Osteoblast (primary cell): ENCODE measurements at regions not wholly inside any gene's neighbourhood (a gene's known extent, or its start where the extent isn't known, plus 50 kb on each side); places are given as distances from the start of the nearest gene placed in this dataset.

Source experiments
- DNase-seq: peaks from one replicate; pipeline ENCODE4 v3.0.0; 2011; ENCODE audit warnings: low spot score, mixed read lengths; ENCODE audit not compliant: insufficient read length; ENCODE audit errors: missing footprints
- H2AFZ ChIP-seq: 2 replicates; pipeline ENCODE4 v1.6.0; 2011; ENCODE audit warnings: mild to moderate bottlenecking, low read length
- H3K27ac ChIP-seq: 2 replicates; pipeline ENCODE4 v1.5.1; 2011; ENCODE audit warnings: mild to moderate bottlenecking, low read depth, low read length, moderate library complexity
- H3K27me3 ChIP-seq: 2 replicates; pipeline ENCODE4 v1.6.0; 2012; ENCODE audit warnings: mild to moderate bottlenecking, control low read depth, inconsistent platforms, low read length, moderate library complexity; ENCODE audit not compliant: insufficient read depth
- H3K36me3 ChIP-seq: 2 replicates; pipeline ENCODE4 v1.5.1; 2011; ENCODE audit warnings: mild to moderate bottlenecking, low read length, control low read depth, moderate library complexity; ENCODE audit not compliant: insufficient read depth
- H3K4me1 ChIP-seq: 2 replicates; pipeline ENCODE4 v1.5.1; 2011; ENCODE audit warnings: mild to moderate bottlenecking, low read length, control low read depth, moderate library complexity; ENCODE audit not compliant: insufficient read depth
- H3K4me2 ChIP-seq: 2 replicates; pipeline ENCODE4 v1.6.0; 2011; ENCODE audit warnings: mild to moderate bottlenecking, low read length; ENCODE audit not compliant: insufficient read depth
- H3K4me3 ChIP-seq: fragments of 200-600 bp; sonication (generic); 3 replicates; pipeline ENCODE4 v1.5.1; 2012; ENCODE audit warnings: mild to moderate bottlenecking, low read length, inconsistent platforms; ENCODE audit not compliant: insufficient read depth
- H3K79me2 ChIP-seq: 2 replicates; pipeline ENCODE4 v1.6.0; 2012; ENCODE audit warnings: mild to moderate bottlenecking, low read length, control low read depth, inconsistent platforms; ENCODE audit not compliant: insufficient read depth
- H3K9me3 ChIP-seq: 2 replicates; pipeline ENCODE4 v1.5.1; 2011; ENCODE audit warnings: low read depth, low read length, control low read depth
- H4K20me1 ChIP-seq: 2 replicates; pipeline ENCODE4 v1.6.0; 2012; ENCODE audit warnings: mild to moderate bottlenecking, low read length, control low read depth; ENCODE audit not compliant: insufficient read depth
- TF ChIP-seq, protein P1 (sequence below): IDR thresholded peaks from 2 replicates; pipeline ENCODE4 v1.5.1; 2011; ENCODE audit warnings: mild to moderate bottlenecking, low read depth, low read length, moderate library complexity; ENCODE audit errors: extremely low read depth

DNA sequence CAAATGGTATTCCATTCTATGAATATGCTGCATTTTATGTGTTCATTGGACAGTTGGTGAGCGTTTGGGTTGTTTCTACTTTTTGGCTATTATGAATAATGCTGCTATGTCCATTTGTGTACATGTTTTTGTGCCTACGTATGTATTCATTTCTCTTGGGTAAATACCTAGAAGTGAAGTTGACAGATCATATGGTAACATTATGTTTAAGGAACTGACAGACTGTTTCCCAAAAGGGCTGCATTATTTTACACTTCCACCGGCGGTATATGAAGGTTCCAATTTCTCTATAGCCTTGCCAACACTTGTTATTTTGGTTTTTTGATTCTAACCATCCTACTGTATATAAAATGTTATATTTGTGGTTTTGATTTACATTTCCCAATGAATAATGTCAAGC lies 703.9 kb upstream of the CDH2 start:
- TF ChIP-seq, protein P1, sequence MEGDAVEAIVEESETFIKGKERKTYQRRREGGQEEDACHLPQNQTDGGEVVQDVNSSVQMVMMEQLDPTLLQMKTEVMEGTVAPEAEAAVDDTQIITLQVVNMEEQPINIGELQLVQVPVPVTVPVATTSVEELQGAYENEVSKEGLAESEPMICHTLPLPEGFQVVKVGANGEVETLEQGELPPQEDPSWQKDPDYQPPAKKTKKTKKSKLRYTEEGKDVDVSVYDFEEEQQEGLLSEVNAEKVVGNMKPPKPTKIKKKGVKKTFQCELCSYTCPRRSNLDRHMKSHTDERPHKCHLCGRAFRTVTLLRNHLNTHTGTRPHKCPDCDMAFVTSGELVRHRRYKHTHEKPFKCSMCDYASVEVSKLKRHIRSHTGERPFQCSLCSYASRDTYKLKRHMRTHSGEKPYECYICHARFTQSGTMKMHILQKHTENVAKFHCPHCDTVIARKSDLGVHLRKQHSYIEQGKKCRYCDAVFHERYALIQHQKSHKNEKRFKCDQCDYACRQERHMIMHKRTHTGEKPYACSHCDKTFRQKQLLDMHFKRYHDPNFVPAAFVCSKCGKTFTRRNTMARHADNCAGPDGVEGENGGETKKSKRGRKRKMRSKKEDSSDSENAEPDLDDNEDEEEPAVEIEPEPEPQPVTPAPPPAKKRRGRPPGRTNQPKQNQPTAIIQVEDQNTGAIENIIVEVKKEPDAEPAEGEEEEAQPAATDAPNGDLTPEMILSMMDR, result no peak
- DNase-seq, result no peak
- H3K4me2 ChIP-seq, result no peak overlapping the region

DNA sequence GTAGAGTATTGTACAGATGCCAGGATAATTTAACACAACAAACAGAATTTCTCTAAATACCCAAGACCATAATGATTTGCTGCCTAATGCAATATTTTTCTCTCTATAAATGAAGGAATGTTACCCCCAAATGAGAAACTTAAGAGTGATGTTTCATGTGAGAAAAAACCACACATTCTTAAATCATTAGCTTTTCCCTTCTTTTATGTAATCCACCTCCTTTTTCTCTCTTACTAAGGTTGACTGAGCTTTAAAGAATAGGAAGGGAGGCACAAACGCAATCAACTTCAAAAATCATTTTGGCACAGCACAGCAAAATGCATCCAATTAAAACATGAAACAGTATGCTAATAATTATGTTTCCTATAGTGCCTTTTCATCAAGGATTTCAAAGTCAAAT lies 698.1 kb upstream of the CDH2 start:
- no peak for DNase-seq

More for the DNA sequence above, 703.9 kb upstream of the CDH2 start:
- H3K36me3 ChIP-seq, result no peaks in the 10 kb centered on the region
- H3K4me1 ChIP-seq, result no peaks in the 10 kb centered on the region
- H3K79me2 ChIP-seq, result no peaks in the 10 kb centered on the region
- no peaks in the 10 kb centered on the region for H4K20me1 ChIP-seq
- no peaks in the 10 kb centered on the region for H3K27me3 ChIP-seq
- no peak overlapping the region for H3K4me3 ChIP-seq
- no peak overlapping the region for H3K27ac ChIP-seq
- no peaks in the 10 kb centered on the region for H3K9me3 ChIP-seq
- H2AFZ ChIP-seq, result no peak overlapping the region

DNA sequence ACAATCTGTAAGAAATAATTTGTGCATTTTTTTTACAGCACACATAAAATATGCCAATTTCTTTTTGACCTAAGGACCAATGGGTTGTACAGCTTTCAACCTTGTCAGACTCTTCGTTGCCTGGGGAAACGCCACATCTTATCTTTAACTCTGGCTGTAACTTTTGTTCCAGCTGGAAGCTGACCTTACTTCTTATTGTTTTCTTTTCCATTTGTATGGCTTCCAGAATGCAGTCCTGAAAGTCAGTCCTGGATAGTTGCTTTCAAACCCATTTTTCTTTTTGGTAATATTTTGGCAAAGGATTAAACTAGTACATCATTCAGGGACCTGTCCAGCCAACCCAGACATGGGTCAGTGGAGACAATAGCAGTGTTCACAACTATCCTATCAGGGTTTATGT lies 686.5 kb upstream of the CDH2 start:
- TF ChIP-seq, protein P1, result no peak
- no peaks in the 10 kb centered on the region for H3K9me3 ChIP-seq
- H3K36me3 ChIP-seq, result no peaks in the 10 kb centered on the region
- H3K27ac ChIP-seq, result no peak overlapping the region
- H3K4me2 ChIP-seq, result no peak overlapping the region
- DNase-seq, result no peak
- H2AFZ ChIP-seq, result no peak overlapping the region
- no peak overlapping the region for H3K4me3 ChIP-seq
- no peaks in the 10 kb centered on the region for H4K20me1 ChIP-seq
- H3K79me2 ChIP-seq, result no peaks in the 10 kb centered on the region
- H3K27me3 ChIP-seq, result no peaks in the 10 kb centered on the region
- H3K4me1 ChIP-seq, result no peaks in the 10 kb centered on the region

More for the DNA sequence above, 698.1 kb upstream of the CDH2 start:
- Histone ChIP-seq H3K4me1 (no peaks in the 10 kb centered on the region), H3K4me2 (no peak overlapping the region), H2AFZ (no peak overlapping the region), H3K4me3 (no peak overlapping the region), H3K36me3 (no peaks in the 10 kb centered on the region), H3K27ac (no peak overlapping the region), H4K20me1 (no peaks in the 10 kb centered on the region), H3K9me3 (no peaks in the 10 kb centered on the region), H3K27me3 (no peaks in the 10 kb centered on the region), H3K79me2 (no peaks in the 10 kb centered on the region)
- TF ChIP-seq, protein P1, result no peak

DNA sequence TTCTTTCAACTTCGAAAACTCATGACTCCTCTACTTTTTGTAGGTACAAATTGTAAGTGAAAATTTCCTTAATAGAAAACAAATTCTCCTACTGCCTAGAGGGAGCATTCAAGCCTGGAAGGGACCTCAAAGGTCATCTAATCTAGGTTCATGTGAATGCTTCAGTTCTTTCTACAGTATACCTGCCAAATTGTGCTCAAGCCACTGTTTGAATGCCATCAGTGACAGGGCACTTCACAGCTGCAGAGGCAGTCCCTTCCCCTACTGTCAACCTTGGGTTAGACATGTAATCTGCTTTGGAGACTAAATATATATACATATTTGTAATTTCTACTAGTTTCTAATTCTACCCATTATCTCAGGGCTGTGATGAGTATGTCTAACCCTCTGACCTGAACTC lies 681.3 kb upstream of the CDH2 start:
- H4K20me1 ChIP-seq, result no peaks in the 10 kb centered on the region
- no peak for DNase-seq

More for the DNA sequence above, 681.3 kb upstream of the CDH2 start:
- Histone ChIP-seq H3K79me2 (no peaks in the 10 kb centered on the region), H3K4me2 (no peak overlapping the region), H3K9me3 (no peaks in the 10 kb centered on the region), H3K36me3 (no peaks in the 10 kb centered on the region), H3K27ac (no peak overlapping the region), H3K4me1 (peaks cover 17% of the 10 kb centered on the region), H3K4me3 (no peak overlapping the region), H3K27me3 (no peaks in the 10 kb centered on the region), H2AFZ (no peak overlapping the region)
- TF ChIP-seq, protein P1, result no peak
